ENCODE measurements at regions not wholly inside any gene's neighbourhood (a gene's known extent, or its start where the extent isn't known, plus 50 kb on each side); places are given as distances from the start of the nearest gene placed in this dataset.

DNA sequence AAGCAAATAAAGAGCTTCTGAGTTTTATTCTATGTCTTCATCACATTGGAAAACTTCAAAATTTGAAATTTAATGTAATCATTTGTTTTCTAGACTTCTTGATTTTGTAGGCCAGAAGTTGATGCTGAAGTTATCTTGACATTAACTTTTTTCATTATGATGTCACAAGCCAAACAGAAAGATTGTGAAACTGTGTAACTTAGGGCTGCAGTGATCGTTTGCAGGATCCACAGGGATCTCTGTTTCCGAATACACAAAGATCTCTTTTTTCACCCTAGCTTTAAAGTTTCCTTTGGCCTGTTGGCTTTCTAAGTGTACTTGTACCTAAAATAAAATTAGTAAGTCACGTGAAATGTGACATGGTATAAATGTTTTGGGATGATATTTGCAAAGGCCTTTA is 594.9 kb upstream of the CDH2 start:
- TF ChIP-seq RARB (CRISPR knock-in tag; IDR thresholded peaks at IDR 0.05) (no peak), ZC3H10 (CRISPR knock-in tag; IDR thresholded peaks at IDR 0.05) (no peak), PATZ1 (CRISPR knock-in tag; IDR thresholded peaks at IDR 0.05; ENCODE audit: borderline replicate concordance) (no peak), TOX (CRISPR knock-in tag; IDR thresholded peaks at IDR 0.05; ENCODE audit: borderline replicate concordance) (no peak), SNAI2 (CRISPR knock-in tag; IDR thresholded peaks at IDR 0.05) (no peak), ZNF565 (CRISPR knock-in tag; conservative IDR thresholded peaks at IDR 0.05; ENCODE audit: low read depth) (no peak), BACH2 (CRISPR knock-in tag; IDR thresholded peaks at IDR 0.05; ENCODE audit: borderline replicate concordance) (no peak), ISL1 (CRISPR knock-in tag; IDR thresholded peaks at IDR 0.05) (no peak), ZFP3 (CRISPR knock-in tag; IDR thresholded peaks at IDR 0.05) (no peak), ZFP30 (CRISPR knock-in tag; IDR thresholded peaks at IDR 0.05) (no peak), PPARA (CRISPR knock-in tag; IDR thresholded peaks at IDR 0.05; ENCODE audit: borderline replicate concordance) (no peak)
- TF ChIP-seq, protein P1, sequence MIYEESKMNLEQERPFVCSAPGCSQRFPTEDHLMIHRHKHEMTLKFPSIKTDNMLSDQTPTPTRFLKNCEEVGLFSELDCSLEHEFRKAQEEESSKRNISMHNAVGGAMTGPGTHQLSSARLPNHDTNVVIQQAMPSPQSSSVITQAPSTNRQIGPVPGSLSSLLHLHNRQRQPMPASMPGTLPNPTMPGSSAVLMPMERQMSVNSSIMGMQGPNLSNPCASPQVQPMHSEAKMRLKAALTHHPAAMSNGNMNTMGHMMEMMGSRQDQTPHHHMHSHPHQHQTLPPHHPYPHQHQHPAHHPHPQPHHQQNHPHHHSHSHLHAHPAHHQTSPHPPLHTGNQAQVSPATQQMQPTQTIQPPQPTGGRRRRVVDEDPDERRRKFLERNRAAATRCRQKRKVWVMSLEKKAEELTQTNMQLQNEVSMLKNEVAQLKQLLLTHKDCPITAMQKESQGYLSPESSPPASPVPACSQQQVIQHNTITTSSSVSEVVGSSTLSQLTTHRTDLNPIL (CRISPR knock-in tag; IDR thresholded peaks at IDR 0.05; ENCODE audit: low read depth), result no peak
- TF ChIP-seq, protein P2, sequence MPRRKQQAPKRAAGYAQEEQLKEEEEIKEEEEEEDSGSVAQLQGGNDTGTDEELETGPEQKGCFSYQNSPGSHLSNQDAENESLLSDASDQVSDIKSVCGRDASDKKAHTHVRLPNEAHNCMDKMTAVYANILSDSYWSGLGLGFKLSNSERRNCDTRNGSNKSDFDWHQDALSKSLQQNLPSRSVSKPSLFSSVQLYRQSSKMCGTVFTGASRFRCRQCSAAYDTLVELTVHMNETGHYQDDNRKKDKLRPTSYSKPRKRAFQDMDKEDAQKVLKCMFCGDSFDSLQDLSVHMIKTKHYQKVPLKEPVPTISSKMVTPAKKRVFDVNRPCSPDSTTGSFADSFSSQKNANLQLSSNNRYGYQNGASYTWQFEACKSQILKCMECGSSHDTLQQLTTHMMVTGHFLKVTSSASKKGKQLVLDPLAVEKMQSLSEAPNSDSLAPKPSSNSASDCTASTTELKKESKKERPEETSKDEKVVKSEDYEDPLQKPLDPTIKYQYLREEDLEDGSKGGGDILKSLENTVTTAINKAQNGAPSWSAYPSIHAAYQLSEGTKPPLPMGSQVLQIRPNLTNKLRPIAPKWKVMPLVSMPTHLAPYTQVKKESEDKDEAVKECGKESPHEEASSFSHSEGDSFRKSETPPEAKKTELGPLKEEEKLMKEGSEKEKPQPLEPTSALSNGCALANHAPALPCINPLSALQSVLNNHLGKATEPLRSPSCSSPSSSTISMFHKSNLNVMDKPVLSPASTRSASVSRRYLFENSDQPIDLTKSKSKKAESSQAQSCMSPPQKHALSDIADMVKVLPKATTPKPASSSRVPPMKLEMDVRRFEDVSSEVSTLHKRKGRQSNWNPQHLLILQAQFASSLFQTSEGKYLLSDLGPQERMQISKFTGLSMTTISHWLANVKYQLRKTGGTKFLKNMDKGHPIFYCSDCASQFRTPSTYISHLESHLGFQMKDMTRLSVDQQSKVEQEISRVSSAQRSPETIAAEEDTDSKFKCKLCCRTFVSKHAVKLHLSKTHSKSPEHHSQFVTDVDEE (CRISPR knock-in tag; IDR thresholded peaks at IDR 0.05), result no peak

Data from SK-N-SH treated with all-trans-retinoic acid at 6 μM for 48 hours (cell line).